ENCODE measurements at regions not wholly inside any gene's neighbourhood (a gene's known extent, or its start where the extent isn't known, plus 50 kb on each side); places are given as distances from the start of the nearest gene placed in this dataset.

GRCh38 chr14:47899685-47900084 lies 224.3 kb upstream of the MDGA2 start:
- no peak overlapping the region for H3K4me3 ChIP-seq (replicated peaks in 1 of 2; ENCODE audit: low read depth in 1 of 2, low read length in 2 of 2)
- CTCF ChIA-PET = no interaction called here
- intact Hi-C loops (cut with micrococcal nuclease) = no loop called here
- ATAC-seq = no peak
- H3K27me3 ChIP-seq (ENCODE audit: insufficient read depth, low read length) = no peaks in the 10 kb centered on the region
- H4K20me1 ChIP-seq (ENCODE audit: insufficient read depth) = no peaks in the 10 kb centered on the region
- no peaks in the 10 kb centered on the region for H3K36me3 ChIP-seq (ENCODE audit: control insufficient read depth in 1 of 2, insufficient read depth in 2 of 2, low read length in 2 of 2)
- TF ChIP-seq SRF (IDR thresholded peaks at IDR 0.05; ENCODE audit: low read depth) = no peak
- no peak for TF ChIP-seq ZNF274 (IDR thresholded peaks at IDR 0.05; ENCODE audit: low read depth, low read length)
- no peak for TF ChIP-seq EZH2phosphoT487 (IDR thresholded peaks at IDR 0.05; ENCODE audit: borderline replicate concordance)
- no peak for TF ChIP-seq EZH2 (IDR thresholded peaks at IDR 0.05)
- TF ChIP-seq CBX3 (IDR thresholded peaks at IDR 0.05; ENCODE audit: low read depth) = no peak
- TF ChIP-seq ZBTB33 (IDR thresholded peaks at IDR 0.05; ENCODE audit: extremely low read depth, insufficient replicate concordance, low read length) = no peak
- no peak for TF ChIP-seq ZFX (IDR thresholded peaks at IDR 0.05)
- TF ChIP-seq ATF3 (IDR thresholded peaks at IDR 0.05) = no peak
- no peak for TF ChIP-seq REST (IDR thresholded peaks at IDR 0.05; ENCODE audit: low read depth)
- TF ChIP-seq SP1 (IDR thresholded peaks at IDR 0.05; ENCODE audit: low read depth) = no peak
- TF ChIP-seq MAX (IDR thresholded peaks at IDR 0.05) = no peak
- TF ChIP-seq CEBPB (IDR thresholded peaks at IDR 0.05; ENCODE audit: low read depth) = no peak
- no peak overlapping the region for H2AFZ ChIP-seq (ENCODE audit: low read depth, low read length, poor library complexity, severe bottlenecking)
- H3K9me3 ChIP-seq (ENCODE audit: control insufficient read depth in 1 of 2, insufficient read depth in 1 of 2, low read depth in 1 of 2, low read length in 2 of 2) = no peaks in the 10 kb centered on the region
- DNase-seq (ENCODE audit: low read depth, low spot score) = no peak
- no peak overlapping the region for H3K9ac ChIP-seq (ENCODE audit: low read length)
- H3K79me2 ChIP-seq (ENCODE audit: insufficient read depth, low read length) = no peaks in the 10 kb centered on the region
- BruUV-seq (replicated peaks) = no TSS peak
- POLR2A ChIA-PET = no interaction called here
- H3K27ac ChIP-seq (ENCODE audit: low read depth, low read length) = no peak overlapping the region
- H3K4me2 ChIP-seq (ENCODE audit: low read length) = no peak overlapping the region
- H3K4me1 ChIP-seq (ENCODE audit: control insufficient read depth in 1 of 2, insufficient read depth in 2 of 2, low read length in 2 of 2) = no peaks in the 10 kb centered on the region
- H3K9me2 ChIP-seq (ENCODE audit: insufficient read depth) = no peaks in the 10 kb centered on the region
- RAD21 ChIA-PET (ENCODE audit: low non-redundant PET in 1 of 2, low total read pairs in 2 of 2, uncharacterized antibody in 2 of 2, unreplicated experiment in 2 of 2) = no interaction called here
